Calu3 (cell line): ENCODE measurements at regions not wholly inside any gene's neighbourhood (a gene's known extent, or its start where the extent isn't known, plus 50 kb on each side); places are given as distances from the start of the nearest gene placed in this dataset.

Experiments used
- BruUV-seq: library from RNA; stranded (reverse); fragments of 400-500 nt; replicated peaks from 2 replicates; lab custom pipeline; 2021; lab: Mats Ljungman, UMichigan
- CTCF ChIA-PET: fragments of 300-600 bp; sonication (Branson Sonifier 250); formaldehyde crosslinking; loops from one replicate; lab custom pipeline; 2022; ENCODE audit warnings: antibody characterized with exemption; lab: Charles Lee
- DNase-seq: peaks from one replicate; pipeline ENCODE4 v3.0.0; 2022
- H3K27ac Mint-ChIP-seq: one replicate; pipeline ENCODE4 v1.8.0; 2022; ENCODE audit warnings: mixed read lengths; ENCODE audit not compliant: unreplicated experiment
- H3K27me3 Mint-ChIP-seq: one replicate; pipeline ENCODE4 v1.8.0; 2022; ENCODE audit warnings: mixed read lengths; ENCODE audit not compliant: unreplicated experiment
- H3K36me3 Mint-ChIP-seq: one replicate; pipeline ENCODE4 v1.8.0; 2022; ENCODE audit warnings: mild to moderate bottlenecking, moderate library complexity, mixed read lengths; ENCODE audit not compliant: insufficient read depth, unreplicated experiment
- H3K4me1 Mint-ChIP-seq: one replicate; pipeline ENCODE4 v1.8.0; 2022; ENCODE audit warnings: mild to moderate bottlenecking, low read depth, mixed read lengths; ENCODE audit not compliant: unreplicated experiment
- H3K4me3 Mint-ChIP-seq: one replicate; pipeline ENCODE4 v1.8.0; 2022; ENCODE audit warnings: mild to moderate bottlenecking, low read depth, moderate library complexity, mixed read lengths; ENCODE audit not compliant: unreplicated experiment
- H3K9me3 Mint-ChIP-seq: one replicate; pipeline ENCODE4 v1.8.0; 2022; ENCODE audit warnings: low read depth, mixed read lengths; ENCODE audit not compliant: unreplicated experiment
- intact Hi-C: fragments of 100-400 bp; cut with micrococcal nuclease; formaldehyde crosslinking; loops from one replicate; pipeline ENCODE4 v1.10.0; 2022; ENCODE audit not compliant: unreplicated experiment
- TF ChIP-seq, protein P1 (sequence below): fragments of 200-600 bp; IDR thresholded peaks from one replicate; pipeline ENCODE4 v1.8.0; 2022; ENCODE audit warnings: antibody characterized with exemption; ENCODE audit not compliant: unreplicated experiment

DNA sequence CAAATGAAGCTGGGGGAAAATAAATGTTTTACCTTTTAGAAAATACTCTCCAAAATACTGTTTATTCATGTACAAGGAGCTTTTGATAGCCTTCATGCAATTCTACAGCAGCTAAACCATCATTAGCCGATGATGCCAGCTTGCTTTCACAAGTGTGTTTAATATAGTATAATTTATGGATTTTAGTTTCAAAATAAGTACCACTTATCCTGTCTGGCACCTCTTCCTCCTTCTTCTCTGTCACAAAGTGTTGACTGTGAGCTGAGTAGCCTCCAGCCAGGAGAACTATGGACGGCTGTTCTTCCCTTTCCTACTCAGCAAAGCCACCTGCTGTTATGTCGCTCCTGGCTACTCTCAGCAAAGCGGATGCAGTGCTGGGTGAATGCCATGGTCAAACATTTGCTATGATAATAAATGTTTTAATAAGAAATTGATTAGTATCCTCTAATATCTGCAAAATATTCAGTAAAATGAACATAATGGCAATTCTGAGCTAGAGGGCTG, 238.2 kb downstream of the LIG4 start:
- no peak overlapping the region for H3K27ac Mint-ChIP-seq
- BruUV-seq = no TSS peak
- intact Hi-C loops = no loop called here
- no peak overlapping the region for H3K4me3 Mint-ChIP-seq
- DNase-seq = no peak
- H3K36me3 Mint-ChIP-seq = no peaks in the 10 kb centered on the region
- no peaks in the 10 kb centered on the region for H3K4me1 Mint-ChIP-seq
- TF ChIP-seq, protein P1, sequence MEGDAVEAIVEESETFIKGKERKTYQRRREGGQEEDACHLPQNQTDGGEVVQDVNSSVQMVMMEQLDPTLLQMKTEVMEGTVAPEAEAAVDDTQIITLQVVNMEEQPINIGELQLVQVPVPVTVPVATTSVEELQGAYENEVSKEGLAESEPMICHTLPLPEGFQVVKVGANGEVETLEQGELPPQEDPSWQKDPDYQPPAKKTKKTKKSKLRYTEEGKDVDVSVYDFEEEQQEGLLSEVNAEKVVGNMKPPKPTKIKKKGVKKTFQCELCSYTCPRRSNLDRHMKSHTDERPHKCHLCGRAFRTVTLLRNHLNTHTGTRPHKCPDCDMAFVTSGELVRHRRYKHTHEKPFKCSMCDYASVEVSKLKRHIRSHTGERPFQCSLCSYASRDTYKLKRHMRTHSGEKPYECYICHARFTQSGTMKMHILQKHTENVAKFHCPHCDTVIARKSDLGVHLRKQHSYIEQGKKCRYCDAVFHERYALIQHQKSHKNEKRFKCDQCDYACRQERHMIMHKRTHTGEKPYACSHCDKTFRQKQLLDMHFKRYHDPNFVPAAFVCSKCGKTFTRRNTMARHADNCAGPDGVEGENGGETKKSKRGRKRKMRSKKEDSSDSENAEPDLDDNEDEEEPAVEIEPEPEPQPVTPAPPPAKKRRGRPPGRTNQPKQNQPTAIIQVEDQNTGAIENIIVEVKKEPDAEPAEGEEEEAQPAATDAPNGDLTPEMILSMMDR = no peak
- H3K27me3 Mint-ChIP-seq = no peaks in the 10 kb centered on the region
- CTCF ChIA-PET = no interaction called here
- no peaks in the 10 kb centered on the region for H3K9me3 Mint-ChIP-seq

DNA sequence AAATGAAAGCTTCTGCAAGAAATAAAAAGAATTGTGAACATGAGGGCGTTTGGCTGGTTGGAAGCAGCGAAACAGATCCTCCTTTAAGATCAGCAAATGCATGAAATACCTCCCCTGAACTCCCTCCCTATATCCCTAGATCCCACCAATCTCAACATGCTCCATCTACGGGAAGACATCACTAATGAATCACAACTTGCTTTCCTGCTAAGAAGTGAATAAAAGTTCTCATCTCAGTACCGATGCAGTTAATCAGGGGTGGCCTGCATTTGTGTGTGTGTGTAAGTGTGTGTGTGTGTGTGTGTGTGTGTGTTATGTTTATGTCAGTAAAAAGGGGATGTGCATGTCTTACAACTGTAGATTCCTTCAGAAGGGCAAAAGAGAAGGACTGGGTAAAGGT, 238.7 kb downstream of the LIG4 start:
- H3K4me1 Mint-ChIP-seq = no peaks in the 10 kb centered on the region
- H3K9me3 Mint-ChIP-seq = no peaks in the 10 kb centered on the region
- H3K27ac Mint-ChIP-seq = no peak overlapping the region
- CTCF ChIA-PET = no interaction called here
- H3K36me3 Mint-ChIP-seq = no peaks in the 10 kb centered on the region
- intact Hi-C loops = no loop called here
- BruUV-seq = no TSS peak
- TF ChIP-seq, protein P1 = no peak
- no peaks in the 10 kb centered on the region for H3K27me3 Mint-ChIP-seq
- H3K4me3 Mint-ChIP-seq = no peak overlapping the region
- no peak for DNase-seq

DNA sequence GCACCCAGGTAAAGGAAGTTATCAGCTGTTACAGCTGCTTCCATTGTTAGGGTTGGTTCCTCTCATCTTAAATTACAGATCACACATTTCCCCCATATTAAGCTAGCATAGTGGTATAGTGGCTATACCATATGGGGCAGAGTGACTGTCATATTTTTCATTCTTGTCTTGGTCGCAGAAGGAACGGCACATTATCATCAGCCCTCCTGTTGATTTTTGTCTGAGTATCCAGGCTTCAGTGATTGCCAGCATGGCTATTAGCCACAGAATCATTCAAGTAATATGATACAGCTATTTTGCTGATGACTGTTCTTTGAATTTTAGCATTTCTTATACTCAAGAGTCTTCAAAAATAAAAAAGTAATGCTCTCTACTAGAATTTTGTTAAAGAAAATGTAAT, 240.9 kb downstream of the LIG4 start:
- Mint-ChIP-seq H3K36me3 (no peaks in the 10 kb centered on the region), H3K9me3 (no peaks in the 10 kb centered on the region), H3K4me3 (no peak overlapping the region), H3K4me1 (no peaks in the 10 kb centered on the region), H3K27me3 (no peaks in the 10 kb centered on the region), H3K27ac (no peak overlapping the region)
- no TSS peak for BruUV-seq
- TF ChIP-seq, protein P1 = no peak
- intact Hi-C loops = no loop called here
- DNase-seq = no peak
- CTCF ChIA-PET = no interaction called here

DNA sequence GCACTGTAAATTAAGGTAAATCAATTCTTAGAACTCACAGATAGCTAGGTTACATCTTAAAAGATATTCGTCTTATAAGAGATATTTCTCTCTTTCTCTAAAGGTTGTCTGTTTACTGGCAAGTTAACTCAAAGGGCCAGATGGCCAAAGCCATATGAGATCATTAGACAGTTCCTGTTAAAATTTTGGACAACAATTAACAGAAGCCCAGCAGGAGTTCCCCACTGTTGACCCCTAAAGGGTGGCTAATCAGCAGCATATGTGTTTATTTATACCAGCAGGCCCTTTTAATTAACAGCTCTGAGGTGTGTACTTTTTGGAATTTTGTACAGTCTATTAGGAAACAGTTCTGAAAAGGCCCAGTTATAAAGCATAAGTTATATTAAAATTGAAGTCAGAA, 245.8 kb downstream of the LIG4 start:
- H3K4me3 Mint-ChIP-seq = no peak overlapping the region
- no peak for DNase-seq
- CTCF ChIA-PET = no interaction called here
- no peaks in the 10 kb centered on the region for H3K9me3 Mint-ChIP-seq
- TF ChIP-seq, protein P1 = no peak
- no peaks in the 10 kb centered on the region for H3K27me3 Mint-ChIP-seq
- intact Hi-C loops = no loop called here
- no peak overlapping the region for H3K27ac Mint-ChIP-seq
- H3K36me3 Mint-ChIP-seq = no peaks in the 10 kb centered on the region
- H3K4me1 Mint-ChIP-seq = no peaks in the 10 kb centered on the region
- BruUV-seq = no TSS peak
